Choroid plexus epithelial cell (primary cell): ENCODE measurements at regions not wholly inside any gene's neighbourhood (a gene's known extent, or its start where the extent isn't known, plus 50 kb on each side); places are given as distances from the start of the nearest gene placed in this dataset.

ENCODE experiments used
- DNase-seq: peaks from one replicate; pipeline ENCODE4 v3.0.0-alpha.2; 2010; ENCODE audit warnings: low read depth
- H3K4me3 ChIP-seq: 2 replicates; pipeline ENCODE4 v1.5.1; 2011; ENCODE audit warnings: low read depth, mild to moderate bottlenecking, control low read depth, low read length, moderate library complexity
- CTCF ChIP-seq: conservative IDR thresholded peaks from 2 replicates; pipeline ENCODE4 v1.5.1; 2011; ENCODE audit warnings: low read depth, mild to moderate bottlenecking, control low read depth, inconsistent platforms, low read length, moderate library complexity

GRCh38 chr3:139283301-139283700 lies 60.5 kb upstream of the MRPS22 start:
- no peak for DNase-seq

GRCh38 chr3:139284221-139284620 lies 59.6 kb upstream of the MRPS22 start:
- no peak for DNase-seq
- no peak for TF ChIP-seq CTCF
- no peak overlapping the region for H3K4me3 ChIP-seq

More at GRCh38 chr3:139283301-139283700, 60.5 kb upstream of the MRPS22 start:
- H3K4me3 ChIP-seq: no peak overlapping the region
- no peak for TF ChIP-seq CTCF

GRCh38 chr3:139285691-139286090 lies 58.1 kb upstream of the MRPS22 start:
- TF ChIP-seq CTCF: no peak
- DNase-seq: no peak
- H3K4me3 ChIP-seq: no peak overlapping the region

- H3K4me3 ChIP-seq: no peak overlapping the region
- no peak for DNase-seq
- no peak for TF ChIP-seq CTCF
Observed at GRCh38 chr3:139286241-139286640, 57.6 kb upstream of the MRPS22 start.

GRCh38 chr3:139286825-139287224 lies 57.0 kb upstream of the MRPS22 start:
- TF ChIP-seq CTCF: no peak

GRCh38 chr3:139287557-139287956 lies 56.3 kb upstream of the MRPS22 start:
- no peak overlapping the region for H3K4me3 ChIP-seq
- TF ChIP-seq CTCF: no peak

More at GRCh38 chr3:139286825-139287224, 57.0 kb upstream of the MRPS22 start:
- DNase-seq: no peak
- H3K4me3 ChIP-seq: no peak overlapping the region

GRCh38 chr3:139288266-139288821 lies 55.5 kb upstream of the MRPS22 start:
- TF ChIP-seq CTCF: peak; percentile 4
- no peak for DNase-seq
- no peak overlapping the region for H3K4me3 ChIP-seq

More at GRCh38 chr3:139287557-139287956, 56.3 kb upstream of the MRPS22 start:
- DNase-seq: no peak
